ENCODE measurements at regions not wholly inside any gene's neighbourhood (a gene's known extent, or its start where the extent isn't known, plus 50 kb on each side); places are given as distances from the start of the nearest gene placed in this dataset.
A peak's percentile ranks its signal among the peaks of the same experiment; 100 is the strongest.
"Not testable (repeated sequence)": the region's sequence is repeated elsewhere in the genome, so short reads cannot be mapped to it uniquely, and the experiment has no call there.

DNA sequence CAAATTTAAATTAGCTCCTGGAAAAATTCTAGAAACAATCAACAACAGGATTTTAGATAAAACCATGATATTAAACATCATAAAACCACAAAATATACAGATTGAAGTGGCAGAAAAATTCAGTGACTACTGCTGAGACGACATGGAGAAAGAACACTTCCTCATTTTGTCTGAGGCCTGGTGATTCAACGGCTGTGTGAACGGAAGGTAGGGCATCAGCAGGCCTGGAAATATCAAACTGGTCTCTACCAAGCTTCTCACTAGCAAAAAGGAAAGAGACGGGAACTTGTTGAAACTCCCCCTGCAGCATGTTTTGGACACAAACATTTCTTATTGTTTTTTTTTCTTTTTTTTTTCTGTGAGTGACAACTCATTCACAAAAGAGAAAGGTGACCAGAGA, 58.0 kb upstream of the AHI1 start:
- DNase-seq (ENCODE audit: low read depth in 2 of 2): no peak

DNA sequence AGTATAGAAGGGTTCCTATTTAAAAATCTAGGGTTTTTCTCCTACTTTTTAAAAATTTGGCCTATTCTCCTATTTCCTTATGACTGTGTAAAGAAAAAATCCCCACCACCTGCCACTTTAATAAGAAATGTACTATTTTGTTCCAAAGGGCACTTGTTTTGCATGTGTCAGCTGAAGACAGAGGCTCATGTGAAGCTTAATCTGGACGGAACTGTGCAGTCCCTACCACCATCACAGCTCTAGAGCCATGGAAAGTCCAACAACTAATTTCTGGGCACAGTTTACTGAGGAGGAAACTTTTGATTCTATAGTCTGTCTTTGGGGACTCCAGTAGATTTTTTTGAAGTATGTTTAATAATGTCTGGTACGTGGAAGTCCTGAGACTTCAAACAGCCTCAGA, 60.0 kb upstream of the AHI1 start:
- no peak for DNase-seq (ENCODE audit: low read depth in 2 of 2)

DNA sequence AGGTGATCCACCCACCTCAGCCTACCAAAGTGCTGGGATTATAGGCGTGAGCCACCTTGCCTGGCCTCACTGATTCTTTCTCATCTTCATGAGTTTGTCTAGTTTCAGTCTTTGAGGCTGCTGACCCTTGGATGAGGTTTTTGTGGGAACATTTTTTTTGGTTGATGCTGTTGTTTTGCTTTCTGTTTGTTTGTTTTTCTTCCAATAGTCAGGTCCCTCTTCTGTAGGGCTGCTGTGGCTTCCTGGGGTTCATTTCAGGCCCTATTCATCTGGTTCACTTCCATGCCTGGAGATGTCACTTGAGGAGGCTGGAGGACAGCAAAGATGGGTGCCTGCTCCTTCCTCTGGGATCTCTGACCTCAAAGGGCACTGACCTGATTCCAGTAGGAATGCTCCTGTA, 68.1 kb upstream of the AHI1 start:
- not testable (repeated sequence) for DNase-seq (ENCODE audit: low read depth in 2 of 2)

- DNase-seq (ENCODE audit: low read depth in 2 of 2): no peak
Measured at GRCh38 chr6:135566311-135567068, 69.0 kb upstream of the AHI1 start.

- DNase-seq (ENCODE audit: low read depth in 2 of 2): no peak
Measured at GRCh38 chr6:135567375-135568083, 70.0 kb upstream of the AHI1 start.

DNA sequence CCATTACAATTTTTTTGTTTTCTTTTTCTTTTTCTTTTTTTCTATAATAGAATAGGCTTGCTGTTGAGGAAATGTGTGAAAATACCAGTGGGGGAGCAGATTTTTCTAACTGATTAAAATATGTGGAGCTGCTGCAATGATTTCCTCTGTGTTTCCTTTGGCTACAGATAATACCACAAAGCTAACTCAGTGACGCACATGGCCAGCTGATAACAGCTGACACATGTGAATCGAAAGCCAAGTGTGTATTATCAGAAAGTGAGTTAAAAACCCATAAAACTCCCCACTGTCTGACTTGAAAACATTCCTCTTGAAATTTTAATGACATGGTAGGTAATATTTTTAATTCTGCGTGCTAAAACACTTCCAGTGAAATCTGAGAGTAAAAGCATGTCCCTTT, 70.8 kb upstream of the AHI1 start:
- peak in 1 of 2 experiments; percentile 11 for DNase-seq (ENCODE audit: low read depth in 2 of 2)

GRCh38 chr6:135572051-135572450, 74.5 kb upstream of the AHI1 start:
- DNase-seq (ENCODE audit: low read depth in 2 of 2): no peak

GRCh38 chr6:135575629-135576028, 78.1 kb upstream of the AHI1 start:
- no peak for DNase-seq (ENCODE audit: low read depth in 2 of 2)

GRCh38 chr6:135576055-135576454, 78.5 kb upstream of the AHI1 start:
- no peak for DNase-seq (ENCODE audit: low read depth in 2 of 2)

DNA sequence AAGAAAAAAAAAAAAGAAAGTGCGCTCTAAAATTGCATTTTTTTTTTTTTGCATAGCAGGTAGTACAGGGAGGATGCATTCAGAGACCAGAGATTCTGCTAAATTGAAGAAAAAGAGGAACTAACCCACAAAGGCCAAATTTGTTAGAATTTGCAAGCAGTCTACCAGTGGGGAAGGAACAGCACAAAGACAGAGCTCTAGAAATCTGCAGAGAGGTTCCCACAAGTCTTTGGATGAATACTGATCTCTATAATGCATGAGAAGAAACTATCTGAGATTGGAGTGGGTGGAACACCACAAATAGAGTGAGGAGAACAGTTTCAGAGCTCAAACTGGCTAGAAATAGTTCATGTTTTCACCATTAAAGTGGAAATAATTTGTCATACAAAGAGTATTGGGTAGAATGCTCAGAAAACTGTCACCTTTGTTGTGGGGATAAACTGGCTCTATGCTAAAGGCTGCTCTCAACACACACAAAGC, 79.6 kb upstream of the AHI1 start:
- DNase-seq (ENCODE audit: low read depth in 2 of 2): no peak

DNA sequence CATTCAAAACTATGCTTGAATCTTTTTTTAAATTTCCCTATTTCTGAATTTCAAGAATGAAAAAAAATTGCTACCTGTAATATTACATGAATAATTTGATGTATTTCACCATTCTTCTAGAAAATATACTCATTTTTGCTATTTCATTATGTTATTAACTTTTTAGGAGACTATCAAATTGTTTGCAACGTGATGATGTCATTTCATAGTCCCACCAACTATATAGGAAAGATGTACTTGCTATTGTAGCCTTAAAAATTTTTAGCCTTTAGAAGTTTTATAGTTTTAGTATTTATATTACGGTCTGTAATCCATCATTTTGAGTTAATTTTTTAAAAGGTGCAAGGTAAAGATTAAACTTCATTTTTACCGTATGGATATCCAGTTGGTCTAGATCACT, 81.4 kb upstream of the AHI1 start:
- no peak for DNase-seq (ENCODE audit: low read depth in 2 of 2)

GRCh38 chr6:135581211-135581610, 83.7 kb upstream of the AHI1 start:
- no peak for DNase-seq (ENCODE audit: low read depth in 2 of 2)

GRCh38 chr6:135583256-135583761, 85.8 kb upstream of the AHI1 start:
- no peak for DNase-seq (ENCODE audit: low read depth in 2 of 2)

- no peak for DNase-seq (ENCODE audit: low read depth in 2 of 2)
Measured at GRCh38 chr6:135586388-135586787, 88.8 kb upstream of the AHI1 start.

DNA sequence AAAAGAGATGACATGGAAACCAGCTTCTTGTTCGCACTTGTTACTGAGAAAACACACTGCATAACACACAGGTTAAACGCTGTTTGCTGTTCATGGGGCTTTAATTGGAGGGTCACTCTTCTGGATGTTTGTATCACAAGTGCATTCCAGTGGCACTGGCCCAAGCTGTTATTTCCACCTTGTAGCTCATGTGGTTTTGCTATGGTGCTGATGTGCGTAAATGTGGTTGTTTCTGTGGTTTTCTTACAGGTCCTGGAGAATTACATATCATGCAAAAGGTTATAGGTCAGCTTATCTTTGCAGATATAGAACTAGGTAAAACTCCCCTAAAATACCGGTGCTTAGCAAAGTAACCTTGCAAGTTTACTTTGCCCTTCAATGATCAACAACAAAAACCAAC, 89.3 kb upstream of the AHI1 start:
- DNase-seq (ENCODE audit: low read depth in 2 of 2): peak in 1 of 2 experiments; percentile 8

DNA sequence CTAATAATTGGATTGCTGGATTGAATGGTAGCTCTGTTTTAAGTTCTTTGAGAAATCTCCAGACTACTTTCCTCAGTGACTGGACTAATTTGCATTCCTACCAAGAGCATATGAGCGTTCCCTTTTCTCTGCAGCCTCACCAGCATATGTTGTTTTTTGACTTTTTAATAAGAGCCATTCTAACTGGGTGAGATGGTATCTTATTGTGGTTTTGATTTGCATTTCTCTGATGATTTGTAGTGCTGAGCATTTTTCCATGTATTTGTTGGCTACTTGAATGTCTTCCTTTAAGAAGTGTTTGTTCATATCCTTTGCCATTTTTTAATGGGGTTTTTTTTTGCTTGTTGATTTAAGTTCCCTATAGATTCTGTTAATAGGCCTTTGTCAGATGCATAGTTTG, 94.7 kb upstream of the AHI1 start:
- DNase-seq (ENCODE audit: low read depth in 2 of 2): no peak

DNA sequence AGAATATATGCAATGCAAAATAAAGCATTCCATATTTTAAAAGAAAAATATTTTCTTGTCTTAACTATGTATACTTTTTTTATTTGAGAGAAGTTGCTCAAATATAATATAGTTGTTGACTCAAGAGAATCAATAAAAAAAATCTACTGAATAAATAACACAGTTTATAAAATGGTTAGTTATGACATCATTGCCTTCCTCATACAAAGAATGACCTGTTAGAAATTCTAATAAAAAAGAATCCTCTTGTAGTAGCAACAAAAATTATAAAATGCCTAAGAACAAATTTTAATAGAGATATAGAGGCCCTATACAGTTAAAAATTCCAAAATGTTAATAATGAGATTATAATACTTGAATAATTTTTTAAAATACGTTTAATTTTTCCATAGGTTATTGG, 96.5 kb upstream of the AHI1 start:
- DNase-seq (ENCODE audit: low read depth in 2 of 2): no peak

DNA sequence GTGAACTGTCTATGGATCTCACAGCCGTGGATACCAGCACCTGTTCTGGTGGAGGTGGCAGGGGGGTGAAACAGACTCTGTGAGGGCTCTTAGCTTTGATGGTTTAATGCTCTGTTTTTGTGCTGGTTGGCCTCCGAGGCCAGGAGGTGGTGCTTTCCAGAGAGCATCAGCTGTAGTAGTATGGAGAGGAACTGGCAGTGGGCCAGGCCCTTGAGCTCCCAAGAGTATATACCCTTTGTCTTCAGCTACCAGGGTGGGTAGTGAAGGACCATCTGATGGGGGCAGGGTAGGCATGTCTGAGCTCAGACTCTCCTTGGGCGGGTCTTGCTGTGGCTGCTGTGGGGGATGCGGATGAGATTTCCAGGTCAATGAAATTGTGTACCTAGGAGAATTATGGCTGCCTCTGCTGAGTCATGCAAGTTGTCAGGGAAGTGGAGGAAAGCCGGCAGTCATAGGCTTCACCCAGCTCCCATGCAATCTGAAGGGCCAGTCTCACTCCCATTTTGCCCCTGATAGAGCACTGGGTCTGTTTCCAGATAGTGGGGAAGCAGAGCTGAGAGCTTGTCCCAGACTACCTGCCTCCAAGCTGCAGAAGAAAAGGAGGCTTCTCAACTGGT, 102.7 kb upstream of the AHI1 start:
- DNase-seq (ENCODE audit: low read depth in 2 of 2): no peak

DNA sequence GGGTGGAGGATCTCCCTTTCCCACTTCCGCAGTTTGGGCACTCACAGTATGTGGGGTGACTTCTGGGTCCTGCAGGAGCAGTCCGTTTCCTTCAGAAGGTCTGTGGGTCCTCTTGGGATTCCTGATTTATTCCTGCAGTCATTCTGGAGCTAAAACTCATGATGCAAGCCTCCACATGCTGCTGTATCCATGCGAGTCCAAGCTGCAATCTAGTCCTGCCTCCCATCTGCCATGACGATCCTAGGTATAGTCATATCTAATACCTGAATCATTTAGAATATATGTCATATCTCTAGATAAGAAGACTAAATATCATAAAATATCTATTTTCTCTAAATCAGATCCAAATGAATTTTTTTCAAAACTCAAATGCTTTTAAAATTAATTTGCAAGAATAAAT, 103.4 kb upstream of the AHI1 start:
- no peak for DNase-seq (ENCODE audit: low read depth in 2 of 2)

GRCh38 chr6:135601857-135602256, 104.3 kb upstream of the AHI1 start:
- DNase-seq (ENCODE audit: low read depth in 2 of 2): no peak

- DNase-seq (ENCODE audit: low read depth in 2 of 2): no peak
Measured at GRCh38 chr6:135603249-135603648, 105.7 kb upstream of the AHI1 start.

GRCh38 chr6:135604035-135604860, 106.7 kb upstream of the AHI1 start:
- DNase-seq (ENCODE audit: low read depth in 2 of 2): no peak

All from stimulated activated CD4-positive, alpha-beta T cell treated with anti-CD3 and anti-CD28 coated beads, Interleukin-12 subunit alpha, Interleukin-12 subunit beta, amount 100 ng/mL, for 24 hours (primary cell).